HG03097 (cell line): ENCODE measurements at regions not wholly inside any gene's neighbourhood (a gene's known extent, or its start where the extent isn't known, plus 50 kb on each side); places are given as distances from the start of the nearest gene placed in this dataset.
A peak's percentile ranks its signal among the peaks of the same experiment; 100 is the strongest.

Experiments used
- ATAC-seq: cut with Tn5 transposase; IDR thresholded peaks from one replicate; pipeline ENCODE4 v1.9.1; 2021; ENCODE audit not compliant: unreplicated experiment, low FRiP score

DNA sequence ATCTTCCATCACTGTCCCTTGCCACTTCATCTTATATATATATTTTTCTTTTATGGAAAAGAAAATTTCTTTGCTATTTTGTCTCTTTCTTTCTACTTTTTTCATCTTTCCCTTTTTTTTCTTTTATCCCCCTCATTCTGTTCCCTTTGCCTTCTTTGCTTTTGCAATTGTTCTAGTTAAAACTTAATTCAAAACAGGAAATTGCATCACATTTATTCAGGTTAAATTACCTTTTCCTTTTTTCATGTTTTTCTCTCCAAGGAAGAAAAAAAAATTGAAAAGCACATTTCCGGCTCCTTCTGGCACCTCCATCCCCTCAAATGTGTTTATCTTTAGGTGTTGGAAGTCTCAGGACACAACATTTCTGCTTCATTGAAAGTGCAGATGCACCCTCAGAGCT is 176.9 kb downstream of the FGF1 start:
- no peak for ATAC-seq

DNA sequence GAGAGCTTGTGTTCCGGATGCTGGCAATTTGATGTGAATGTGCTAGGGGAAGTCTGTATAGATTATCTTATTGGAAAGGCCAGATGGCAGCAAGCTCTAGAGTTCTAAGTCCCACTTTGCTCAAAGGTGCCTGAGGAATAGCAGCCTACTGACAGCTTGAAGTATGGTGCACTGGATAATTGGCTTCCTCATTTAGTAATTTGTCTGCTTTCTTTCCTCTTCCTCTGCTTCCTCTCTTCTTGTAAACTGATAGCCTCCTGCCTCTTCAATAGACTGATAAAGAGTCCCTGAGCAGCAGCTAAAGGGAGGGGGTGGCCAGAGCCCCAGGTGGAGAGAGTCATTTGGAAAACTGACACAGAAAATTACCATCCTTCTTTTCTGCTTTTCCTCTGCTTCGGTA is 177.3 kb downstream of the FGF1 start:
- ATAC-seq = no peak

DNA sequence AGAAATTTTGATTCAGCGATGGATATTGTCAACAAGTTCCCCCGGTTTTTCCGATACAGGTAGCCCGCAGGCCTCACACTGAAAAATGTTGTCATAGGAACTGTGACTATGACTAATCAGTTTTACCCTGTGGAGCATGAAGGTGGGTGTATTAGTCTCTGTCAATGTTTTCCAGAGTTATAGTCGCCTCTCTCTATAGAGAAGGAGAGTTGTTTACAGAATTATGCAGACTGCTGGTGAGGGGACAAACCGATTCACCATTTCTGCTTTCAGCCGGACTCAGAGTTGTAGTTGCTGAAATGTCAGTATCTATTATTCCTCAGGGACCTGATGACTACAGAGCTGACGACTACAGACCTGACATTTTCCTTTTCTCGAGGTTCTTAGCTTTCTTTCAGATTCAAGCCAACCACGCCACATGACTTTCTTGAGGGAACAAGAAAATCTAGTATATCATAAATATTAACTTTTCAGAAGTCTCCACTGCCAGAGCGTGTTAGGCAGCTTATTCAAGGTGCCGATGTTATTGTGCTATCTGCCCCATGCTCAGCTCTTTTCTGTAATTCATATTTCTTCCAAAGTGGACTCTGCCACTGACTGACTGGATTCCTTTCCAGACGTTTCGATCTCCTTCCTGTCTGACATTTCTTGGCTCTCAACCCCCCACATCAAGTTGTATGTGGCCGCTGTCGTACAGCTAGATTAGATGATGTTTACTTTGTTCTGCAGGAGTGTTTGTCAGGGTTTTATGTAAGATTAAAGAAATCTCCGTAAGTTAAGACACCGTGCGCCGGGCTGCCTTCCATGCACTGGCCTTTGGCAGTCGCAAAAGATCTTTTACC is 178.1 kb downstream of the FGF1 start:
- peak; percentile 79 for ATAC-seq

DNA sequence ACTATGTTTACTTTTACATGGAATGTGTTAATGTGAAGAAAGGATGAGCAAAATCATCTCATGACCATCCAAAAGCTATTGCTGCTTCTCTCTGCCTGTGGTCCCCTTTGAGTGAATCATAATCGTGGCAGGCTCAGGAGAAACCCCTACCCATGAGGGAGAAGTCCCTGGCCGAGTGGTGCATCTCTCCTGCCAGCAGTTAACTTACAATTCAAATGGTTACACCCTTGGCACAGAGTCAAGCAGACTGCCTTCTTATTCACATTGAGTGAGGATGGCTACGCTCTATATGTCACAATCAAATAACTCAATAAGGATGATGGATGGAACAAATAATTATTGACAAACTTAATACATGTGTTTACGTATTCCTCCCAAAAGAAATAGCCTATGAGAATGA is 179.1 kb downstream of the FGF1 start:
- ATAC-seq = no peak

DNA sequence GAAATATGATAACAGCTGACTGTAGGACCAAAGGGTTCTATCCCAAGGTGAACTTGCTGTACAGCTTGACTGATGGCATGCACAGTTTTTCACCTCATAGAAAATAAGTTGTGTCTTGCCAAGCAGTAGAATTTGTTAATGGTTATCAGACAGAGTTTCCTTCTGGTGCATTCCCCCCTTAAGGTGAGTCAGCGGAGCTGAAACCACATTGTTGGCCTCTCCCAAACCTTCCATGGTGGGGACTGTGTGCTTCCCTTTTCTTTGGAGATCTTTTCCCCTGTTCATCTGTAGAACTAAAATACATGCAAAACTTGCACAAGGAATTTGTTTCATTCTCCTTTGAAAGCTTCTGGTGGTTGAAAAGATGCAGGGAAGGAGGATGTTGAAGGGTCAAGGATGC is 179.8 kb downstream of the FGF1 start:
- no peak for ATAC-seq

DNA sequence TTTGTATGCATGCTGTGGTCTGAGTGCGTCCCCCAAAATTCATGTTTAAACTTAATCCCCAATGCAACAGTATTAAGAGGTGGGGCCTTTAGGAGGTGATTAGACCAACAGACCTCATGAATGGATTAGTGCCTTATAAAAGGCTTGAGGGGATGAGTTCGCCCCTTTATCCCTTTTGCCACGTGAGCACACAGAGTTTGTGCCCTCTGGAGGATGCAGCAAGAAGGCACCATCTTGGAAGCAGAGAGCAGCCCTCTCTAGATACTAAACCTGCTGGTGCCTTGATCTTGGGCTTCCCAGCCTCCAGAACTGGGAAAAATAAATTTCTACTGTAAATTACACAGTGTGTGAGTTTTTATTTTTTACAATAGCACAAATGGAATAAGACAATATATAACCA is 177.1 kb upstream of the SPRY4 start:
- no peak for ATAC-seq

DNA sequence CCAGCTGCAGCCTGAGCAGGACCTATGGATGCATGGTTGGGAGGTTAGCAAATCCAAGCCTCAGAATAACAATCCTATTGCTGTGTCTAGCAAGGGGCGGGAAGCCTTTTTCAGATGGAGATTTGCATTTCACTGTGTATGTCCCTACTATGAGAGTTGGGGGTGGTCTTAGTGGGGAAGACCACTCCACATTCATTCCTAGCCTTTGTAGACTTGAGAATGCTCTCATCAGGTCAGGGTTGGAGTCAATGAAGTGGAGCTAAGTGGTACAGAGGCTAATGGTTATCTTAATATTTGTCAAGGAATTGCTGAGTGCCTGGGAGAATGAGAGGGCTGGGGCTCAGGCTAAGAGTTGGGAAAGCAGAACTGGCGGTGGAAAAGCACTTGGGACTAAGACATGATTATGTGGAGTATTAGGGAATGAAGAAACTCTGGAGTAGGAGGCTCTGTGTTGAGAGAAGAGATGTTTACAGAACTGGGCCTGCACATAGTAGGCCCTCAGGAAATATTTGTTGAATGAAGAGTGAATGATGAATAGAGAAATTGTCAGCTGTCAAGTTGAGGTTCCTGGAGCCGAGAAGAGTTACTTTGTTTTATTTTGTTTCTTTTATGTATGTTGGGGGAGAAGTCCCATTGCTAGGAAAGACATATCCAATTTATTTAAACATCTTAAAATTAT is 175.5 kb upstream of the SPRY4 start:
- no peak for ATAC-seq

DNA sequence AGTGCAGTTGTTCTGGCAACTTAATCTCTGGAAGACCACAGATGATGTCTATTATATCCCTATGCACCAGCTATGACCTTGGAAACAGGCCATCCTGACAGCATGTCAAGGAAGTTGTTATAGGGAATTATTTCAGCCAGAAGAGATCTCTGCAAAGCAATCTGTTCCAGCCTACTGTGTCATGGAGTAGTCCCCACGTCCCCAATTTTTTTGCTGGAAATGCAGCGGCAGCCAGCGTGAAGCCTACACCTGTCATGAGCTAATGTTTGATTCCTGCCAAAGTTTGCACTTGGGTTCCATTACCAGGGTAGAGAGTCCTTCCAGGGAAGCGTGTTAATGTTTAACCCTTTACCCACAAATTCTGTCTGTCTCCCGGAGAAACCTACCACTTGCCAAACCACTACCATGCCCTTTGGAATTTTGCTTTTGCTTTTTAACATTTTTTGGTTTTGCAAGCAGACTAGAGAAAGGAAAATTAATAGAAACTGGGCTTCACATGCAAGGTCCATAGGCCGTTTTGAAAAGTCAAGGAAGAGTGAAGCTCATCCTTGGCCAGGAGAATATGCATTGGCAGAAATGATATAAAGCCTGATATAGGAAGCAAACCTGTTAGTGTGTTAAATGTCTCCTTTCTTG is 174.9 kb upstream of the SPRY4 start:
- no peak for ATAC-seq

DNA sequence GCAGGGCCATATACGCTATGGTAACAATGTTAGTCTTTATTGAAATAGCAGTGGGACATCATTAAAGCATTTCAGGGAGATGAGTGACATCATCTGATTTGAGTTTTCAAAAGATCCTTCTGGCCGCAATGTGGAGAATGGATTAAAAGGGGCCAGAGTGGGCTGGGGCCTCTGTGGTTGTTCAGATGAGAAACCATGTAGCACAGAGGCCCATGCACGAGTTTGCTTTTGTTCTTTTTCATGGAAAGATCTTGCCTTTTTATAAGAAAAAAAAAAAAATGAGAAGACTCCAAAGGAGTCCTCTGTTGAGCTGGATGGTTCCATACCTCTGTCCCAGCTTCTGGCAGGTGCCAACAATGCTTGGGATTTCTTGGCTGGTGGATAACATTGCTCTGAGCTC is 173.5 kb upstream of the SPRY4 start:
- no peak for ATAC-seq

DNA sequence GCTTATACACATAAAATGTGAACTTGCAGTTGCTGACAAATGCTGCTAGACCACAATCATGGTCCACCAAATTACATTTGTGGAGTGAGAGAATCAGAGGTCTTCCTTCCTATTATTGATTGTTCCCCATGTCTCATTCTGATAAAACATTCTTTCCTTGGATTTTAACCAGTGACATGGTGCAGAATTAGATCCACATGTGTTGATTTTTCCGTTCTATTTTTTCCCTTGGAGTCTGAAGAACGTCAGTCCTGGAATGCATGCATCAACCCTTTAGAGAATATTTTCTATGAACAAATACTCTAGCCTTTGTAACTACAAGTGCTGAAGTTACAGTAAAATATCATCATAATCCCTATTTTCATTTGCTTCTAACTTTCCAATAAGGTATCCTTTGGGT is 170.7 kb upstream of the SPRY4 start:
- no peak for ATAC-seq

DNA sequence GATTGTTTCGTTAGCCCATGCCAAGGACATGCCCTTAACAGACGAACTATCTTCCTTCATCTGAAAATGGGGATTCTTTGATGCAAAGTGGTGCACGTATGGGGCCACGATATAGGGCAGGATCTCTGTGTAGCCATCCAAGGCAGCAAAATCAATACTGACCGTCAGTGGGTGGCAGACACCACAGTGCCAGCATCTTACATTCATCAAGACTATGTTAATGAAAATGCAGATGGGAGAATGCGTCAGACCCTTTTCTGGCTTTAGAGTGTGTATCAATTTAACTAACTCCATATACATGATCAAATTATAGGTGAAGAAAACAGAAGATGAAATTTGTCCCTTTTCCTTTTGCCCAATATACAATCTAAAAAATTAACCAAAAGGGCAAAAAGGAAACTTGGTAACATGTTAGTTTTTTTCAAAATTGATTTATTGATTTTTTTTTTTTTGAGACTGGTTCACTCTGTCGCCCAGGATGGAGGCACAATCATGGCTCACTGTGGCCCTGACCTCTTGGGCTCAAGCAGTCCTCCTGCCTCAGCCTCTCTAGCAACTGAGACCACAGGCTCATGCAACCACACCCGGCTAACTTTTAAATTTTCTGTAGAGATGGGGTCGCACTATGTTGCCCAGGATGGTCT is 169.2 kb upstream of the SPRY4 start:
- ATAC-seq = no peak

DNA sequence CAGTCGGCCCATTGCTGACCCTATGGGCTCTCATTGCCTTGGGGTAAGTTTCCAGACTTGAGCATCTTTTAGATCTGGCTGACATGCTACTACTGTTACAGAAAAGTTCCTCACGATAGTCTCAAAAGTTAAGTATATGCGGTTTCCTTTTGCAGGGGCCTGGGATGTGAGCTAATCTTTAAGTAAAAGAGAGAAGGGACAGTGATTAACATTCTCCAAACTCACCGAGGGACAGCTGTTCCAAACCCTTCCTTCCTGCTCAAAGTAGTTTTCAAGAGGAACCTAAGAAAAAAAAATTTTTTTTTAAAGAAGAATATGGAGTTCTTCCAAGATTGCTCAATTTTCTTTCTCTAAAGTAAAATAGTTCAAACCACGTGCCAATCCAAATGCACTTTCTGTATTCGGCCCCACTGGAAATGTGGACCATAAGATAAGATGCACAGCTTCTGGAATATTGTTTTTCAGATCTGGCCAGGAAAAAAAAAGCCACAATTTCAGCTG is 168.0 kb upstream of the SPRY4 start:
- no peak for ATAC-seq

DNA sequence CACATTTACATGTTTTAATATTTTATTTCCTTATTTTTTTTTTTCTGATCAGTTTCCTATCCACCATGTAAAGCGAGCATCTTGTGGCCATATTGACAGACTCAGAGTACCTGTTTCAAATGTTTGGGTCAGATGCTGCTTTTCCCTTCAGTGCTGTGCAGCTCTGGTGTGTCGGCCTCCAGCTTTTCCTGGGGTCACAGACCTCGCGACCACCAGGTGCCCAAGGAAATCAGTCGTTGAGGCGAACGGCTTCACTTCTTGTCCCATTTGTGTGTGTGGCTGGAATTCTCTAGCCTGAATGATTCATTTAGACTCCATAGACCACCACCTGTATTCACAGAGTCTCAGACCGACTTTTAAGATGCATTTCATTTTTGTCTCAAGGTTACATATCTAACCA is 166.9 kb upstream of the SPRY4 start:
- ATAC-seq = no peak

DNA sequence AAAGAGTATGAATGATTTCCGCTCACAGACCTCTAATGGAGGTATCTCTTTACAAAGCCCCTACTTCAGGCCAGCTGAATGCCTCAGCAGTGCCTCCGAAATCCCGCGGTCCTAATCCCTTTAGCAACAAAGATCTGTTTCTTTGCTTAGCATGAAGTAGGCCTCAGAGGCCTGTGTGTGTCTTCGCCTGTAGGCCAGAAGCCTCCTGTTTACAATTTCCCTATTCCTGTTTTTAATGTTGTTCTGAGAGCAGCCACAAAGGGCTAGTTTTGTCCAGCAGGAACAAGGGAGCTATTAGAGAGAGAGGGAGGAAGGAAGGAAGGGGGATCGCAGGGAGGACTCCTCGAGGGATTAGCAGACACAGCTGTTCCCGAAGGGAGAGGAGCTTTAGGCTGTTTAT is 166.4 kb upstream of the SPRY4 start:
- no peak for ATAC-seq

DNA sequence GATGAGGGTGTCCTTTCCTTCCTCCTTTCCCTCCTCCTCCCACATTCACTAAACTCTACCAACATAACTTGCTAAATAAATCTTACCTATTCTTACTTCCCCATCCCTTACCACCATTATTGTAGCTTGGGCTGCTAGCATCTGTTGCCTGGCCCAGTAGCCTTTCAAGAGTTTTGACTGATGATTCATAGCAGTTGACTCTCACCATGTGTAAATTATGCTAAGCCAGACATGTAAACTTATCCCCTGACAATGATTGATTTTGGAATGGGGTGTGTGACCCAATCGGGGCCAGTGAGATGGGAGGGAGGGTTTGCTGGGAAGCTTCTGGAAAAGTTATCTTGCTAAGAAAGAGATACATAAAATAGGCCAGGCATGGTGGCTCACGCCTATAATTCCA is 161.8 kb upstream of the SPRY4 start:
- ATAC-seq = no peak

DNA sequence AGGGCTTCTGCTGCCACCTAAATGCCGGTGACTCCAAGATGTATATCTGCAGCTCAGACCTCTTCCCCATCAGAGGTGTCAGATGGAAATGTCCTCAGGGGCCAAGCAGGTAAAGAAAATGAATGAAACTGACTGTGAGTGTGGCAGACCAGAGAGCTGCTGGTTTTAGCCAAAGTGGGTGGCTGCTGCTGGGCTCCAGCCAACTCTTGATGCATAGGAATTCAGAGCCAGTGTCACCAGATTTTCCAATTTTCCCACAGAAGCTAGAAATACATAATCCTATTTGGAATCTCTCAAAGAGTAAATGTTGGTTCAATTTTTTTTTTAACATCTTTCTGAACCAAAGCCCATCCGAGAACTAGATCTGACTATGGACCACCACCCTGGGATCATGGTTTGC is 161.2 kb upstream of the SPRY4 start:
- ATAC-seq = no peak

DNA sequence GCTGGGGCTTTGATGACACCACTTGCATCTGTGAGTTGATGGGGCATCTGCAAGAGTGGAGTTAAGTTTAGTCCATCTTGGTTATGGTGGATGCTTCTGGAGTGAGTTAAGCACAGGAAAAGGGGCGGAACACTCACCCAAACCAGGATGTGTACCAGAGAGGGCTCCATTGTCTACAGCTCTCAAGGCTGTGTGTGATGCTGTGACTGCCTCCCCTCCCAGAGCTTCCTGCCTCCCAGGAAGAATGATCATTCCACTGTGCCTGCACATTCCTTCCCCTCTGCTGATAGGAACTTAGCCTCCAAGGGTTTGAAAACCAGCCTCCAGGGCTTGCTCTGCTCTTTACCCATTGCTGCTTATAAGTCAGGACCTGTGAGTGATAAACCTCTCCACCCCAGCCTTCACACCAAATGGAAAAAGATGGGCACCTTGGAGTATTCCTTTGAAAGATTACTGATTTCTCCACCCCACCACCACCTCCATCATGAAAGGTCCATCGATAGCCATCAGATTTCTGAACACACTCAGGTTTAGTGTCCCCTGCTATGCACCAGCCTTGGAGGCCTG is 160.1 kb upstream of the SPRY4 start:
- ATAC-seq = no peak

DNA sequence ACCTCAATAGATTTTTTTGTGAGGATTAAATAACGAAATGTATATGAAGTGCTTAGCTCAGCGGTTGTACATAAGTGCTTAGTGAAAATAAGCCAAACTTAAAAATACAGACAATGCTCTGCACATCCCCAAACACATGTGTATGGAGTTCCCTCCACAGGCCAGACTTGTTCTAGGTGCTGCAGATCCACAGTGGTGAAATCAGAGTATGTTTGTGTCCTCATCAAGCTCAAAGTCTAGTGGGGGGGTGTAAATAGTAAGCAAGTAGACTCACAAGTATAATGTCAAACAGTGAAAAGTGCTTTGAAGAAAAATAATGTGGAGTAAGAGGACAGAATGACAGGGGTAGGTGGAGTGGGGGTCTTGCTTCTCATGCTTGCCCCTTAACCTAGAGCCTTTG is 157.4 kb upstream of the SPRY4 start:
- ATAC-seq = no peak

DNA sequence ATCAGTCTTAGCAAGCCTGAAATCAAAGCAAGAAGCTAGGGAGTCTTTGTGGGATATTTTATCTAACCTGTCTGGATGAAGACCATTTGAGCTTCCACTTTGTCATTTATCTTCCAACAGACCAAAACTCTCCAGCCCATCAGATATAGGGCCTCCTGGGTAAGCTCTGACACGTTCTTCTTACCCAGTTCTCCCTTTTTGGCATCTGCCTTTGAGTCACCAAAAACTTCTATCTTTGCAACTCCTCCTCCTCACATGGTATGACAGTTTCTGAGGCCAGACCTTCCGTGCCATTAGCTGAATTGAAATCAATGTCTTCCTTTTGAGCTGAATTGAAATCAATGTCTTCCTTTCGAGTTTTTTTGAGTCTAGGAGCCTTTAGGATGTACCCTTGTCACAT is 156.6 kb upstream of the SPRY4 start:
- ATAC-seq = no peak

DNA sequence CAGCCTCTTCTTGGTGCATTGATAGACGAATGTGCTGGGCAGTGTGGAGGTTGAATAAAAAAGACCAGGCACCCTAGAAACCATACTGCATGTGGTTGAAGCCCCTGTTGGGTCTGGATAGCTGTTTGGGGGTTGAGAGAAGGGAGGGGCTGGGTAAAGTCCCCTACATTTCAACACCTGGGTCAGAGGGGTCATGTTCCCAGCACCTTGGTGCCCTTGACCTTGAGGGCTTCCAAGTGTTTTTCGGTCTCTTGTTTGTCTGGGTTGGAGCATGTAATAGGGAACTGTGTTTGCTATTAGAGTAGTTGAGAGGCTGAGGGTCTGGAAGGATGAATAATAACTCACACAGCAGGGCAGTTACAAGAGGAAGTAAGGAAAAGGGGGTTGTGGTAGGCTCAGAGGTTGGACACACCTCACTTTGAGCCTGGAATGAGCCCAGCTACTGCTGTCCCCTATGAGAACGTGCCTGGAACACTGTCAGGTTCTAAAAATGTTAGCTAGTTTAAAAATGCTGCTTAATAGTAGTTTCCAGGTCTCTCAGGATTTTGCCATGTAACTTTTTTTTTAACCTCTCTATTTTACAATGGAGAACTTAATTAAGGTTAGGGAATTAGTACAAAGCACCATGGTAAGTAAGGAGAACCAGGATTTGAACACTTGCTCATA is 155.2 kb upstream of the SPRY4 start:
- ATAC-seq = no peak
